Activated CD4-positive, alpha-beta T cell treated with anti-CD3 and anti-CD28 coated beads for 36 hours (primary cell): ENCODE measurements at regions not wholly inside any gene's neighbourhood (a gene's known extent, or its start where the extent isn't known, plus 50 kb on each side); places are given as distances from the start of the nearest gene placed in this dataset.
"Not testable (repeated sequence)": the region's sequence is repeated elsewhere in the genome, so short reads cannot be mapped to it uniquely, and the experiment has no call there.

Experiments
- ATAC-seq: fragments of 200-7000 bp; cut with Tn5 transposase; one replicate; pipeline ENCODE4 v1.10.0; 2021; ENCODE audit warnings: mild to moderate bottlenecking, moderate library complexity
- CTCF ChIA-PET: fragments of 350-600 bp; sonication (Branson Sonifier 250); formaldehyde crosslinking; loops from one replicate; lab custom pipeline; 2021; ENCODE audit warnings: antibody characterized with exemption; lab: Charles Lee
- POLR2A ChIA-PET: fragments of 350-600 bp; sonication (Branson Sonifier 250); formaldehyde crosslinking; loops from one replicate; lab custom pipeline; 2021; ENCODE audit warnings: antibody characterized with exemption, inconsistent platforms; lab: Charles Lee
- DNase-seq: peaks from one replicate; pipeline ENCODE4 v3.0.0-alpha.2; 2020
- H3K27ac Mint-ChIP-seq: one replicate; pipeline ENCODE4 v1.8.0; 2021; ENCODE audit warnings: mixed read lengths
- H3K27me3 Mint-ChIP-seq: one replicate; pipeline ENCODE4 v1.8.0; 2021; ENCODE audit warnings: mixed read lengths
- H3K36me3 Mint-ChIP-seq: one replicate; pipeline ENCODE4 v1.8.0; 2021; ENCODE audit warnings: low read depth, mixed read lengths
- H3K4me1 Mint-ChIP-seq: one replicate; pipeline ENCODE4 v1.8.0; 2021; ENCODE audit warnings: mixed read lengths
- H3K4me3 Mint-ChIP-seq: one replicate; pipeline ENCODE4 v1.8.0; 2021; ENCODE audit warnings: mild to moderate bottlenecking, moderate library complexity, mixed read lengths
- H3K9me3 Mint-ChIP-seq: one replicate; pipeline ENCODE4 v1.8.0; 2021; ENCODE audit warnings: low read depth, mixed read lengths
- intact Hi-C, 2 experiments: fragments of 100-400 bp; cut with DNase I in 1 of 2; cut with micrococcal nuclease in 1 of 2; formaldehyde crosslinking; loops; one replicate each; pipeline versions ENCODE4 v1.14.2 to v1.15.1; 2022 to 2024; cut with DNase I, micrococcal nuclease

DNA sequence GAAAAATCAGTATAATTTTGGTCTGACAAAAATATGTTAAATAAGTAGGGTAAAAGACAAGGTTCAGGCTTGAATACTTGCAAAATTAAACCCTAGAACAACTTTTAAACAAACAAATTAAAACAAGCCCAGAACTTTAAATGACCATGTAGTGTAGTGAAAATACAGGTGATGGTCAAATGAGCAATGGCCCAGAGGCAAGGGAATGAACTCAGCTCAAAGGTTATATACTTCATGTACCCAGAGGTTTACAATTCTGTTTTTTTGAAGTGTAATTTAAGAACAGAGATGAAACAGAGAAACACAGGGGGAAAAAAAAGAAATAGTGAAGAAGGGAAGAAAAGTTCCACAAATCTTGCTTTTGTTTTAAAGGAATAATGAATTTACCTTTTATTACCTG, 949.2 kb downstream of the TRHDE start:
- no peaks in the 10 kb centered on the region for H3K27me3 Mint-ChIP-seq
- ATAC-seq (no peak), DNase-seq (no peak)
- ChIA-PET POLR2A (no interaction called here), CTCF (no interaction called here)
- no peaks in the 10 kb centered on the region for H3K36me3 Mint-ChIP-seq
- peaks cover 5% of the 10 kb centered on the region for H3K9me3 Mint-ChIP-seq
- no peak overlapping the region for H3K27ac Mint-ChIP-seq
- H3K4me3 Mint-ChIP-seq: no peak overlapping the region
- no peaks in the 10 kb centered on the region for H3K4me1 Mint-ChIP-seq
- intact Hi-C loops: no loop called here

DNA sequence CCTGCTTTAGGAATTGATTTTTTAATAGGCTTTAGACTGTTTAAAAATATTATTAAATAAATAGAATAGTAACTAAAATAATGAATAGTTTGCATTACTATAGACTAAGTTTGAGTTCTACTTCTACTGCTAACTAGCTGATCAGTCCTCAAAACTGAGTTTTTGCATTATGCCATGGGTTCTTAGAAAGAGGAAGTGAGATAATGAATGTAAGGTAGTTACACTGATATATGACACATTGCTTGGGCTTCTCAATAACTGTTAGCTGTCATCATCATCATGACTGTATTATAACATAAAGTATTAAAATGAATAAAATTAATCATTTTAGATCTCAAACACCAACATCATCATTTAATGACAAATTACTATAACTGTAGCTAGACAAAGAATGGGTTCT, 949.7 kb downstream of the TRHDE start:
- Mint-ChIP-seq H3K4me3 (no peak overlapping the region), H3K27me3 (no peaks in the 10 kb centered on the region), H3K4me1 (no peaks in the 10 kb centered on the region), H3K36me3 (no peaks in the 10 kb centered on the region), H3K9me3 (peaks cover 5% of the 10 kb centered on the region), H3K27ac (no peak overlapping the region)
- no peak for DNase-seq
- CTCF ChIA-PET: interaction anchor here (0.7 kb wide), 1 partner anchor 1530 kb away, joined by 3 read pairs; no protein-coding TSS in a partner anchor
- intact Hi-C loops: no loop called here
- ATAC-seq: no peak
- POLR2A ChIA-PET: no interaction called here

DNA sequence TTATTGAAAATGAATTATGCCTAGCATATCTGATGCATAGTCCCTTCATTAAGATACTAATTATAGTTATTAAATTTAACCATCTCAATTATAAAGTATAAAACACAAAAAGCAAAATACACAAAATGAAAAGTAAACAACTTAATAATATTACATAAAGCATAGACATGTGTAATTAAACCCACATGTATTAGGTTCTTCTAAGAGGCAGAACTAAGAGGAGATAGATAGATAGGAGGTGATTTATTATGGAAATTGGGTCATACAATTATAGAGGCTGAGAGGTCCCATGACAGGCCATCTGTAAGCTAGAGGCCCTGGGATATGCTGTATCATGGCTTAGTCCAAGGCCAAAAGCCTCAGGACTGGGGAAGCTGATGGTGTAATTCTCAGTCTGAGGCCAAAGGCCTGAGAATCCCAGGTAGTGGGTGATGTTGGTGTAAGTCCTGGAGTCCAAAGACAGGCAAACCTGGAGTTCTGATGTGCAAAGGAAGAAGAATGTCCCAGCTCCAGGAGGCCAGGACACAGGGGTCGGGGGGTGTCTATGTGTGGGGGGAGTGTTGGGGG, 953.3 kb downstream of the TRHDE start:
- POLR2A ChIA-PET: no interaction called here

GRCh38 chr12:73225941-73226340, 953.8 kb downstream of the TRHDE start:
- intact Hi-C loops: no loop called here
- DNase-seq: no peak
- ChIA-PET POLR2A (no interaction called here), CTCF (no interaction called here)
- Mint-ChIP-seq H3K4me3 (no peak overlapping the region), H3K27me3 (no peaks in the 10 kb centered on the region), H3K4me1 (no peaks in the 10 kb centered on the region), H3K36me3 (no peaks in the 10 kb centered on the region), H3K27ac (no peak overlapping the region), H3K9me3 (peaks cover 6% of the 10 kb centered on the region)
- no peak for ATAC-seq

More for the DNA sequence above, 953.3 kb downstream of the TRHDE start:
- no peaks in the 10 kb centered on the region for H3K4me1 Mint-ChIP-seq
- H3K4me3 Mint-ChIP-seq: no peak overlapping the region
- CTCF ChIA-PET: no interaction called here
- DNase-seq (no peak), ATAC-seq (no peak)
- H3K27me3 Mint-ChIP-seq: no peaks in the 10 kb centered on the region
- intact Hi-C loops: no loop called here
- H3K36me3 Mint-ChIP-seq: no peaks in the 10 kb centered on the region
- peaks cover 6% of the 10 kb centered on the region for H3K9me3 Mint-ChIP-seq
- no peak overlapping the region for H3K27ac Mint-ChIP-seq

DNA sequence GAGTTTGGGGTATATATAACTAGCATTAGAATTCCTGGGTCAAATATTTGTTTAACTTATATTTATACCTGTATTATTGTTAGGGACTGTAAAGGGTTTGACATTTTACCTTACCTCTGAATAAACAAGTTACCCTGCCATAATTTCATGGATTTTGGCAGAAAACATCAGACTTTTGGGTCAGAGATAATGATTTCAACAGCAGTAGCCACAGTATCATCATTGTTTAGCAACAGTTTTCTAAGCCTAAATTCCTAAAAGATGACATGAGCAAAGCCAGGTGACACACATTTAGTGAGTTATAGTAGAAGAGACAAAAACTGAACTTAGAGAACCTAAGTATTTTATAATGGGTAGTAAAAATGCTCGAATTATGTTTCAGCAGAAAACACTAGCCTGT, 954.4 kb downstream of the TRHDE start:
- Mint-ChIP-seq H3K4me1 (no peaks in the 10 kb centered on the region), H3K27ac (no peak overlapping the region), H3K4me3 (no peak overlapping the region), H3K9me3 (peaks cover 3% of the 10 kb centered on the region), H3K27me3 (no peaks in the 10 kb centered on the region), H3K36me3 (no peaks in the 10 kb centered on the region)
- ATAC-seq (no peak), DNase-seq (no peak)
- ChIA-PET POLR2A (no interaction called here), CTCF (no interaction called here)
- intact Hi-C loops: no loop called here

- H3K4me3 Mint-ChIP-seq, H3K9me3 Mint-ChIP-seq, CTCF ChIA-PET, H3K27ac Mint-ChIP-seq, H3K27me3 Mint-ChIP-seq, POLR2A ChIA-PET, DNase-seq, H3K4me1 Mint-ChIP-seq, ATAC-seq, H3K36me3 Mint-ChIP-seq, intact Hi-C loops: not testable (repeated sequence)
Observed at GRCh38 chr12:73228828-73229227, 956.7 kb downstream of the TRHDE start.

DNA sequence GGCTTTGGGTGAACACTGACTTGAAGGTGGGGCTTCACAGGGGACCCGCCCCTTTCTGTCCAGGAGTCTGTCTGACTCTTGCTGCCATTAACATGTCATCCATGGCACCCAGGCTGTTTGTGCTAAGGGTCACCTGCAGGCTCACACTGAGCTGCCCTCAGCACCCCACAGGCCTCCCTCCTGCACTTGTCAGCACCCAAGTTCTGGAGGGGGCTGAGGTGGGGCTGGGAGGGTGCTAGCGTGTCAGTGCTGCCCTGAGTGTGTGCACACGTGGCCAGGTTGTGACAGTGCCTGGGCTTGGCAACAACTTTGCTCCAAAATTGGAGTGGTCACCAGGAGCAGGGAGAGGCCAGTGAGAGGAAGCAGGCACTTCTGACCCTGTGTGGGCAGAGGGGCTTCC, 963.2 kb downstream of the TRHDE start:
- H3K27me3 Mint-ChIP-seq: no peaks in the 10 kb centered on the region
- intact Hi-C loops: no loop called here
- H3K4me3 Mint-ChIP-seq: no peak overlapping the region
- CTCF ChIA-PET: no interaction called here
- no peaks in the 10 kb centered on the region for H3K4me1 Mint-ChIP-seq
- no peak for ATAC-seq
- H3K27ac Mint-ChIP-seq: no peak overlapping the region
- H3K9me3 Mint-ChIP-seq: peaks cover 10% of the 10 kb centered on the region
- no peaks in the 10 kb centered on the region for H3K36me3 Mint-ChIP-seq
- DNase-seq: no peak
- POLR2A ChIA-PET: no interaction called here

- H3K9me3 Mint-ChIP-seq: peaks cover 9% of the 10 kb centered on the region
- no peak overlapping the region for H3K27ac Mint-ChIP-seq
- ChIA-PET POLR2A (no interaction called here), CTCF (no interaction called here)
- no peaks in the 10 kb centered on the region for H3K27me3 Mint-ChIP-seq
- intact Hi-C loops: no loop called here
- H3K4me3 Mint-ChIP-seq: no peak overlapping the region
- ATAC-seq (no peak), DNase-seq (no peak)
- H3K36me3 Mint-ChIP-seq: no peaks in the 10 kb centered on the region
- H3K4me1 Mint-ChIP-seq: no peaks in the 10 kb centered on the region
Observed at GRCh38 chr12:73240110-73240509, 967.9 kb downstream of the TRHDE start.

- Mint-ChIP-seq H3K4me1 (no peaks in the 10 kb centered on the region), H3K27me3 (no peaks in the 10 kb centered on the region), H3K36me3 (no peaks in the 10 kb centered on the region), H3K9me3 (peaks cover 2% of the 10 kb centered on the region), H3K4me3 (no peak overlapping the region), H3K27ac (no peak overlapping the region)
- no peak for DNase-seq
- ATAC-seq: no peak
- ChIA-PET POLR2A (no interaction called here), CTCF (no interaction called here)
- intact Hi-C loops: no loop called here
Observed at GRCh38 chr12:73262788-73263381, 990.7 kb downstream of the TRHDE start.

GRCh38 chr12:73266206-73266605, 994.0 kb downstream of the TRHDE start:
- H3K4me3 Mint-ChIP-seq: no peak overlapping the region
- peaks cover 15% of the 10 kb centered on the region for H3K9me3 Mint-ChIP-seq
- no peaks in the 10 kb centered on the region for H3K36me3 Mint-ChIP-seq
- no peaks in the 10 kb centered on the region for H3K27me3 Mint-ChIP-seq
- POLR2A ChIA-PET: no interaction called here
- no peaks in the 10 kb centered on the region for H3K4me1 Mint-ChIP-seq
- no peak for ATAC-seq
- CTCF ChIA-PET: no interaction called here
- no peak for DNase-seq
- intact Hi-C loops: no loop called here
- H3K27ac Mint-ChIP-seq: no peak overlapping the region

- intact Hi-C loops: no loop called here
- H3K27ac Mint-ChIP-seq: no peak overlapping the region
- no peak for ATAC-seq
- no peaks in the 10 kb centered on the region for H3K4me1 Mint-ChIP-seq
- no peak overlapping the region for H3K4me3 Mint-ChIP-seq
- no peak for DNase-seq
- no peaks in the 10 kb centered on the region for H3K36me3 Mint-ChIP-seq
- H3K27me3 Mint-ChIP-seq: no peaks in the 10 kb centered on the region
- ChIA-PET POLR2A (no interaction called here), CTCF (no interaction called here)
- peaks cover 12% of the 10 kb centered on the region for H3K9me3 Mint-ChIP-seq
Observed at GRCh38 chr12:73274976-73275375, 1002.8 kb downstream of the TRHDE start.

GRCh38 chr12:73277971-73278370, 1005.8 kb downstream of the TRHDE start:
- CTCF ChIA-PET: no interaction called here
- POLR2A ChIA-PET: no interaction called here
- Mint-ChIP-seq H3K36me3 (no peaks in the 10 kb centered on the region), H3K4me1 (no peaks in the 10 kb centered on the region), H3K27me3 (no peaks in the 10 kb centered on the region), H3K4me3 (no peak overlapping the region), H3K9me3 (peaks cover 2% of the 10 kb centered on the region), H3K27ac (no peak overlapping the region)
- ATAC-seq (no peak), DNase-seq (no peak)
- intact Hi-C loops: no loop called here
